Liver (tissue), 8 donors: ENCODE measurements at regions not wholly inside any gene's neighbourhood (a gene's known extent, or its start where the extent isn't known, plus 50 kb on each side); places are given as distances from the start of the nearest gene placed in this dataset.
A peak's percentile ranks its signal among the peaks of the same experiment; 100 is the strongest.

Experiments used
- DNase-seq: peaks from one replicate; pipeline ENCODE4 v3.0.0-alpha.2; 2017; ENCODE audit warnings: low spot score
- H3K27ac ChIP-seq, 2 donors: one replicate each; pipeline ENCODE4 v1.7.0; 2013; ENCODE audit warnings: inconsistent platforms in 2 of 2, low read length in 2 of 2, control low read depth in 1 of 2, low read depth in 1 of 2, mild to moderate bottlenecking in 1 of 2
- H3K27me3 ChIP-seq, 4 donors: one replicate each; pipeline versions ENCODE4 v1.6.1 to v1.7.0; 2013; ENCODE audit warnings: low read length in 3 of 4, inconsistent platforms in 1 of 4, mild to moderate bottlenecking in 1 of 4, moderate library complexity in 1 of 4; ENCODE audit not compliant: control insufficient read depth in 4 of 4, insufficient read depth in 4 of 4
- H3K36me3 ChIP-seq, 4 donors: one replicate each; pipeline versions ENCODE4 v1.6.1 to v1.7.0; 2013; ENCODE audit warnings: low read length in 3 of 4, mild to moderate bottlenecking in 3 of 4, low read depth in 1 of 4, moderate library complexity in 1 of 4; ENCODE audit not compliant: control insufficient read depth in 4 of 4, insufficient read depth in 3 of 4
- H3K4me1 ChIP-seq, 4 donors: one replicate each; pipeline versions ENCODE4 v1.6.1 to v1.7.0; 2013; ENCODE audit warnings: low read length in 3 of 4, mild to moderate bottlenecking in 3 of 4, moderate library complexity in 1 of 4; ENCODE audit not compliant: control insufficient read depth in 4 of 4, insufficient read depth in 4 of 4
- H3K4me3 ChIP-seq, 3 donors: one replicate each; pipeline versions ENCODE4 v1.6.1 to v1.7.0; 2013; ENCODE audit warnings: low read length in 3 of 3, control low read depth in 1 of 3, low read depth in 1 of 3, mild to moderate bottlenecking in 1 of 3
- H3K9ac ChIP-seq, 2 donors: one replicate each; pipeline ENCODE4 v1.7.0; 2013; ENCODE audit warnings: low read length in 2 of 2, mild to moderate bottlenecking in 2 of 2, moderate library complexity in 2 of 2, control low read depth in 1 of 2, low read depth in 1 of 2
- H3K9me3 ChIP-seq, 4 donors: one replicate each; pipeline versions ENCODE4 v1.6.1 to v1.7.0; 2013; ENCODE audit warnings: low read length in 3 of 4; ENCODE audit not compliant: control insufficient read depth in 4 of 4
- ATF3 ChIP-seq: IDR thresholded peaks from 2 replicates; pipeline ENCODE4 v1.6.1; 2016; ENCODE audit warnings: antibody characterized with exemption
- CTCF ChIP-seq: fragments of 150-350 bp; IDR thresholded peaks from 2 replicates; pipeline ENCODE4 v1.5.1; 2017; ENCODE audit warnings: improper control_type of control experiment, low read depth, low read length; ENCODE audit not compliant: missing input control
- EGR1 ChIP-seq, 2 donors: IDR thresholded peaks; 2 replicates each; pipeline ENCODE4 v1.6.1; 2016 to 2018; ENCODE audit warnings: antibody characterized with exemption in 2 of 2, low read depth in 2 of 2
- FOXA1 ChIP-seq: IDR thresholded peaks from 2 replicates; pipeline ENCODE4 v1.6.1; 2016; ENCODE audit warnings: antibody characterized with exemption
- FOXA2 ChIP-seq: IDR thresholded peaks from 2 replicates; pipeline ENCODE4 v1.6.1; 2016; ENCODE audit warnings: antibody characterized with exemption
- GABPA ChIP-seq, 2 donors: IDR thresholded peaks in 1 of 2; conservative IDR thresholded peaks in 1 of 2; 2 replicates each; pipeline ENCODE4 v1.6.1; 2016; ENCODE audit warnings: antibody characterized with exemption in 2 of 2, mild to moderate bottlenecking in 1 of 2, moderate library complexity in 1 of 2
- HNF4A ChIP-seq, 2 donors: conservative IDR thresholded peaks; 2 replicates each; pipeline ENCODE4 v1.6.1; 2016; ENCODE audit warnings: antibody characterized with exemption in 2 of 2, mild to moderate bottlenecking in 2 of 2
- HNF4G ChIP-seq: IDR thresholded peaks from 2 replicates; pipeline ENCODE4 v1.6.1; 2016; ENCODE audit warnings: antibody characterized with exemption
- JUND ChIP-seq, 2 donors: IDR thresholded peaks; 2 replicates each; pipeline ENCODE4 v1.6.1; 2016; ENCODE audit warnings: antibody characterized with exemption in 2 of 2
- MAX ChIP-seq: IDR thresholded peaks from 2 replicates; pipeline ENCODE4 v1.6.1; 2016; ENCODE audit warnings: antibody characterized with exemption
- NR2F2 ChIP-seq: IDR thresholded peaks from 2 replicates; pipeline ENCODE4 v1.6.1; 2016; ENCODE audit warnings: antibody characterized with exemption
- RAD21 ChIP-seq, 2 donors: IDR thresholded peaks; 2 replicates each; pipeline ENCODE4 v1.6.1; 2016; ENCODE audit warnings: antibody characterized with exemption in 2 of 2, mild to moderate bottlenecking in 2 of 2
- REST ChIP-seq: IDR thresholded peaks from 2 replicates; pipeline ENCODE4 v1.6.1; 2016; ENCODE audit warnings: antibody characterized with exemption, mild to moderate bottlenecking
- RXRA ChIP-seq, 2 donors: IDR thresholded peaks; 2 replicates each; pipeline ENCODE4 v1.6.1; 2017 to 2018; ENCODE audit warnings: antibody characterized with exemption in 2 of 2, mild to moderate bottlenecking in 1 of 2
- SP1 ChIP-seq: IDR thresholded peaks from 2 replicates; pipeline ENCODE4 v1.6.1; 2018; ENCODE audit warnings: antibody characterized with exemption, mild to moderate bottlenecking
- TAF1 ChIP-seq: conservative IDR thresholded peaks from 2 replicates; pipeline ENCODE4 v1.6.1; 2016; ENCODE audit warnings: antibody characterized with exemption, mild to moderate bottlenecking
- YY1 ChIP-seq: IDR thresholded peaks from 2 replicates; pipeline ENCODE4 v1.6.1; 2016; ENCODE audit warnings: antibody characterized with exemption, mild to moderate bottlenecking
- ZBTB33 ChIP-seq: IDR thresholded peaks from 2 replicates; pipeline ENCODE4 v1.6.1; 2016; ENCODE audit warnings: antibody characterized with exemption
- WGBS: extraction: QIAGEN DNeasy Blood & Tissue Kit; methylation state at CpG from one replicate; pipeline ENCODE4 v1.1.7; 2013; 5-methylcytosine and 5-hydroxymethylcytosine counted together
- donor health status: healthy.
- donor health status: healthy.
- donor health status: healthy.
- donor health status: healthy.
- donor health status: healthy.

- no peak overlapping the region for H3K27ac ChIP-seq
- TF ChIP-seq YY1 = no peak
- TF ChIP-seq TAF1 = no peak
- TF ChIP-seq RAD21 (IDR thresholded peaks at IDR 0.05) = peak in 1 of 2 donors; percentile 7
- no peak for TF ChIP-seq ATF3
- TF ChIP-seq FOXA2 = no peak
- peak in 1 of 2 donors; percentile 31 for TF ChIP-seq RXRA (IDR thresholded peaks at IDR 0.05)
- TF ChIP-seq NR2F2 = no peak
- no peak for TF ChIP-seq MAX
- TF ChIP-seq ZBTB33 = no peak
- no peak for TF ChIP-seq FOXA1
- TF ChIP-seq SP1 = no peak
- TF ChIP-seq HNF4A (conservative IDR thresholded peaks at IDR 0.05) = no peak
- TF ChIP-seq EGR1 (IDR thresholded peaks at IDR 0.05; ENCODE audit: low read depth in 2 of 2) = no peak
- no peaks in the 10 kb centered on the region for H3K27me3 ChIP-seq
- no peak overlapping the region for H3K4me3 ChIP-seq
- no peaks in the 10 kb centered on the region for H3K9me3 ChIP-seq
- 67% methylated on average over 9 of the region's 9 CpGs for WGBS
- no peaks in the 10 kb centered on the region for H3K36me3 ChIP-seq
- no peak for DNase-seq
- H3K9ac ChIP-seq = no peak overlapping the region
- H3K4me1 ChIP-seq = no peaks in the 10 kb centered on the region
Measured at GRCh38 chr13:39959497-39960144, 304.2 kb downstream of the COG6 start.

GRCh38 chr13:39960191-39960590 is 304.7 kb downstream of the COG6 start:
- DNase-seq = no peak
- TF ChIP-seq MAX = no peak
- no peak for TF ChIP-seq NR2F2
- no peak for TF ChIP-seq HNF4A (conservative IDR thresholded peaks at IDR 0.05)
- TF ChIP-seq RAD21 (IDR thresholded peaks at IDR 0.05) = no peak
- no peak for TF ChIP-seq CTCF
- no peak for TF ChIP-seq ZBTB33
- no peak for TF ChIP-seq YY1
- no peak for TF ChIP-seq ATF3
- TF ChIP-seq REST = no peak
- TF ChIP-seq JUND (IDR thresholded peaks at IDR 0.05) = no peak
- no peak for TF ChIP-seq EGR1 (IDR thresholded peaks at IDR 0.05; ENCODE audit: low read depth in 2 of 2)
- no peak for TF ChIP-seq SP1
- TF ChIP-seq GABPA (IDR thresholded peaks at IDR 0.05 in 1 of 2, conservative IDR thresholded peaks at IDR 0.05 in 1 of 2) = no peak
- no peak for TF ChIP-seq HNF4G
- no peak for TF ChIP-seq FOXA1
- no peak for TF ChIP-seq FOXA2
- TF ChIP-seq RXRA (IDR thresholded peaks at IDR 0.05) = no peak
- no peak for TF ChIP-seq TAF1
- H3K4me1 ChIP-seq = no peaks in the 10 kb centered on the region
- H3K27ac ChIP-seq = no peak overlapping the region
- 77% methylated on average over 3 of the region's 3 CpGs for WGBS
- H3K9me3 ChIP-seq = no peaks in the 10 kb centered on the region
- no peak overlapping the region for H3K9ac ChIP-seq
- H3K27me3 ChIP-seq = no peaks in the 10 kb centered on the region
- H3K36me3 ChIP-seq = no peaks in the 10 kb centered on the region
- H3K4me3 ChIP-seq = no peak overlapping the region
